HG03064 (cell line): ENCODE measurements at regions not wholly inside any gene's neighbourhood (a gene's known extent, or its start where the extent isn't known, plus 50 kb on each side); places are given as distances from the start of the nearest gene placed in this dataset.
A peak's percentile ranks its signal among the peaks of the same experiment; 100 is the strongest.
"Not testable (repeated sequence)": the region's sequence is repeated elsewhere in the genome, so short reads cannot be mapped to it uniquely, and the experiment has no call there.

Experiments used
- ATAC-seq: cut with Tn5 transposase; IDR thresholded peaks from one replicate; pipeline ENCODE4 v1.9.1; 2021; ENCODE audit warnings: low read depth; ENCODE audit not compliant: unreplicated experiment

DNA sequence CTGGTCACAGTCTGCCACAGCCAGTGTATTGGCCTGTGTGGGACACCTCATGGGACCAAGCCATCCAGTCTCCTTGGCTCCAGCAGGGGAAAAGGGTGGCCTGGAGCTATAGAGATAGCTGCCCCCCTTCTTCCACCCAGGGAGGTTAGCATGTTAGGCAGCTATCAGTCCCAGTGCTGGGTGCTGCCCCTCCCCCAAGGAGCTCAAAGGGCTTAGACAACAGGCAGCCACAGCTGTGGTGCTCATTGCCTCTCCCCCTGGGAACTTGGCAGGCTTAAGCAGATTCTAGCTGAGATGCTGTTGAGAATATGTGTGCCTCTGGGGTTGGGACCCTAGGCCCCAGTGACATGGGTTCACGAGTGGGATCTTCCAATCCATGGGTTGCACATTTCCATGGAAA, 226.0 kb upstream of the PTGER4 start:
- no peak for ATAC-seq

GRCh38 chr5:40452874-40453624, 226.7 kb upstream of the PTGER4 start:
- no peak for ATAC-seq

- ATAC-seq = no peak
These were observed 232.3 kb upstream of the PTGER4 start for GRCh38 chr5:40447438-40447837.

GRCh38 chr5:40446910-40447309, 232.8 kb upstream of the PTGER4 start:
- no peak for ATAC-seq

GRCh38 chr5:40442346-40442745, 237.4 kb upstream of the PTGER4 start:
- ATAC-seq = no peak

GRCh38 chr5:40441733-40442132, 238.0 kb upstream of the PTGER4 start:
- no peak for ATAC-seq

DNA sequence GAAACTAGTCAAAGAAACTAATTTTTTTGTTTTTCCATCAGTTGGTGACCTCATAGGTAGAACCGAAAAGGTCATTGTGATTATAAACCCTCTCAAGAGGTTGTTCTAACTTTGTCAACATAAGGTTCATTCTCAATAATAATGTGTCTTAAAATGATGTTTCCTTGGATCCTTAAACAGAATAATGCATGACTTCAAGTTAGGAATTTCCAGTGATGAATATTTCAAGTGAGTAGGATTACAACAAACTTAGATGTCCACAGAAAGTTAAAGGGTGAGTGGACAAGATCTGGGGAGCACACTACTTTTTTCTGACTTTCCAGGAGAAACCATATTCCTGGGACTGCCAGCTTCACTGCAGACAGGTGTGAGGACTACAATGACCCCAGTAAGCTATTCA, 239.0 kb upstream of the PTGER4 start:
- ATAC-seq = no peak

DNA sequence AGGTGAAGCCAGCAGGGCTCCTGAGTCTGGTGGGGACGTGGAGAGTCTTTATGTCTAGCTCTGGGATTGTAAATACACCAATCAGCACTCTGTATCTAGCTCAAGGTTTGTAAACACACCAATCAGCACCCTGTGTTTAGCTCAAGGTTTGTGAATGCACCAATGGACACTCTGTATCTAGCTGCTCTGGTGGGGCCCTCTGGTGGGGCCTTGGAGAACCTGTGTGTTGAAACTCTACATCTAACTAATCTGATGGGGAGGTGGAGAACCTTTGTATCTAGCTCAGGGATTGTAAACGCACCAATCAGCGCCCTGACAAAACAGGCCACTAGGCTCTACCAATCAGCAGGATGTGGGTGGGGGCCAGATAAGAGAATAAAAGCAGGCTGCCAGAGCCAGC, 240.6 kb upstream of the PTGER4 start:
- not testable (repeated sequence) for ATAC-seq

GRCh38 chr5:40438646-40439045, 241.1 kb upstream of the PTGER4 start:
- not testable (repeated sequence) for ATAC-seq

- peak; percentile 54 for ATAC-seq
These were observed 242.3 kb upstream of the PTGER4 start for GRCh38 chr5:40437452-40437861.

- peak; percentile 68 for ATAC-seq
These were observed 243.0 kb upstream of the PTGER4 start for GRCh38 chr5:40436535-40437237.

DNA sequence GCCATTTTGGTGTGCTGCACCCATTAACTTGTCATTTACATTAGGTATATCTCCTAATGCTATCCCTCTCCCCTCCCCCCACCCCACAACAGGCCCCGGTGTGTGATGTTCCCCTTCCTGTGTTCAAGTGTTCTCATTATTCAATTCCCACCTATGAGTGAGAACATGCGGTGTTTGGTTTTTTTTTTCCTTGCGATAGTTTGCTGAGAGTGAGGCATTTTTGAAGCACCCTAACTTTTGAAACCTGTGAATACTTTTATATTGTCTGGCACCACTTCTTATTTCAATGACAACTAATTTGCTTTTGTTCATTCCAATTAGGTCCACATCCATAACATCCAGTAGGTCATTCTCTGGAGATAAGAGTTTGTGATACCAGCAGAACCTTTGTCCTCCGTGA, 244.0 kb upstream of the PTGER4 start:
- not testable (repeated sequence) for ATAC-seq

GRCh38 chr5:40432836-40433235, 246.9 kb upstream of the PTGER4 start:
- no peak for ATAC-seq

DNA sequence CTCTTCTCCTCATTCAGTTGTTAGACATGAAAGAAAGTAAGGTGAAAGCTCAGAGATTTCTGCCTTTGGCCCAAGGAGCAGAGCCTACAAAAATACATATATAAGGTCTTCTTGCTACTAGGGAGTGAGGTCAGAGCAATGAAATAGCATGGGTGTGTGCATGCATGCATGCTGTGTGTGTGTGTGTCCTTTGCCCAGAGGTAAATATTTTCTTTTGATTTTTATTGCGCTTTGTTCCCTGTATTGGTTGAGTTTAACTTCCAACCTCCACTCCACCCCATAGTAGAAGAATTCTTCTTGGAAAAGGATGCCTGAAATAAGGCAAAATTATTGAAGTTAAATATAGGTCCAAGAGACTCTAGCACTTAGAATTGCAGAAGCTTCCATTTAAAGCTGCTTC, 248.0 kb upstream of the PTGER4 start:
- ATAC-seq = no peak

- no peak for ATAC-seq
These were observed 249.5 kb upstream of the PTGER4 start for GRCh38 chr5:40430101-40430710.

DNA sequence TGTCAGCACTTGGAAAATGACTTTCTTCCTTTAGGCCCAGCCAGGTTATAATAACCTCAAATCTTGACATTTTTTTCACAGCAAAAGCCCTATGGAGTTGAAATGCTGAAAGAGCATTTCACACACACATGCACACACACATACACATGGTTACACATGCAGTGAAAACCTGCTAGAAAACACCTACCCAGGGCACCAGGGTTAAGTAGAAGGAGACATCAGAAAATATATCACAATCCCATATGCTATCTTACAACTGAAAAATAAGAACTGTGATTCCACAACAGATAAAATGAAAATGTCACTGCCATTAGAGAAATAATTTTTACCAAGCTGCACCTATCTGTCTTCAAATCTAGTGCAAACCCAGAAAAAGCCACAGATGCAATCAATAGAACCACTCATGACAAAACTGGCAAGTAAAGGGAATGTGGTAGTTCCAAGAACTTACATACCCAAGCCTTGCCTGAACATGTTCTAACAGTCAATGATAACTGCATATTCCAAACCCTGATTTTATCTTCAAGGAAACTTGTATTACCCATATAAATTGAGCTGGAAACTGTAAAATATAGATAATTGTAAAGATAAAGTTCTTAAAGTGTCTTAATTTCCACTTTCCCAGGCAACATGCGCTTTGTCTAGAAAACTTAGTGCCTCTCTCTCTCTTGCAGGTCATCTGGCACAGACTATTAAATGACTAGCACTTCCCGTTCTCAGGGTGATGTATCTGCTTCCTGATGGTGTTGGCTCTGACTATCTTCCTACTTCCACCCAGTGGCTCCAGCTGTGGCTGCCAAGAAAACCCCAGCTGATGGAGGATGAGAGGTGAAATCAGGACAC, 250.2 kb upstream of the PTGER4 start:
- no peak for ATAC-seq

- ATAC-seq = no peak
These were observed 250.9 kb upstream of the PTGER4 start for GRCh38 chr5:40428815-40429214.

- ATAC-seq = no peak
These were observed 251.6 kb upstream of the PTGER4 start for GRCh38 chr5:40428126-40428525.

DNA sequence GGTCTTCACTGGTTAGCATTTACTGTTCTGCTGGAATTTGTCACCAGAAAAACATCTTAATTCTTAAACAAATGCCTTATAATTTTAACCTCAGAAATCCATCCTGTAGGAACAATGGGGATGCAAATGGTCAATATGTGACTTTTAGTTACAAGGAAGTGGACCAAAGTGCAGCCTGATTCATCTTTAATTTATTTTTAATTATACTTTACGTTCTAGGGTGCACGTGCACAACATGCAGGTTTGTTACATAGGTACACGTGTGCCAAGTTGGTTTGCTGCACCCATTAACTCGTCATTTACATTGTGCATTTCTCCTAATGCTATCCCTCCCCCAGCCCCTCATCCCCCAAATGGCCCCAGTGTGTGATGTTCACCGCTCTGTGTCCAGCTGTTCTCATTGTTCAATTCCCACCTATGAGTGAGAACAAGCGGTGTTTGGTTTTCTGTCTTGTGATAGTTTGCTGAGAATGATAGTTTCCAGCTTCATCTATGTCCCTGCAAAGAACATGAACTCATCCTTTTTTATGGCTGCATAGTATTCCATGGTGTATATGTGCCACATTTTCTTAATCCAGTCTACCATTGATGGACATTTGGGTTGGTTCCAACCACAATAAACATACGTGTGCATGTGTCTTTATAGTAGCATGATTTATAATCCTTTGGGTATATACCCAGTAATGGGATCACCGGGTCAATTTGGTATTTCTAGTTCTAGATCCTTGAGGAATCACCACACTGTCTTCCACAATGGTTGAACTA, 262.5 kb upstream of the PTGER4 start:
- not testable (repeated sequence) for ATAC-seq

GRCh38 chr5:40416588-40416987, 263.1 kb upstream of the PTGER4 start:
- ATAC-seq = no peak
